T-cell (primary cell): ENCODE measurements at regions not wholly inside any gene's neighbourhood (a gene's known extent, or its start where the extent isn't known, plus 50 kb on each side); places are given as distances from the start of the nearest gene placed in this dataset.

Experiments used
- ATAC-seq, 4 experiments: fragments of 200-7000 bp in 3 of 4; fragments of 150-1000 bp in 1 of 4; cut with Tn5 transposase; replicated peaks in 1 of 4; 1 replicate in 3 of 4; 2 replicates in 1 of 4; pipeline ENCODE4 v1.10.0; 2021; ENCODE audit warnings: moderate library complexity in 3 of 4, mild to moderate bottlenecking in 2 of 4, moderate number of reproducible peaks in 1 of 4
- CTCF ChIA-PET, 2 donors: fragments of 300-600 bp; sonication (Branson Sonifier 250); formaldehyde crosslinking; loops; one replicate each; lab custom pipeline; 2022; ENCODE audit warnings: antibody characterized with exemption in 2 of 2; lab: Charles Lee
- POLR2A ChIA-PET, 2 donors: fragments of 300-600 bp; sonication (Branson Sonifier 250); formaldehyde crosslinking; loops; one replicate each; lab custom pipeline; 2022; ENCODE audit warnings: antibody characterized with exemption in 2 of 2; lab: Charles Lee
- DNase-seq, 35 experiments: peaks; one replicate each; pipeline versions ENCODE4 v3.0.0 to v3.0.0-alpha.2; 2013 to 2023
- H3K27ac ChIP-seq: one replicate; pipeline ENCODE4 v1.5.1; 2013; ENCODE audit warnings: low read length
- H3K27me3 ChIP-seq, 2 experiments: replicated peaks in 1 of 2; 1 replicate in 1 of 2; 2 replicates in 1 of 2; pipeline versions ENCODE4 v1.6.1 to v1.7.0; 2013; ENCODE audit warnings: low read length in 1 of 2, mixed read lengths in 1 of 2; ENCODE audit not compliant: control insufficient read depth in 2 of 2, insufficient read depth in 2 of 2; ENCODE audit errors: extremely low read depth in 1 of 2
- H3K36me3 ChIP-seq, 2 donors: 1 replicate in 1 of 2; 2 replicates in 1 of 2; pipeline versions ENCODE4 v1.6.1 to v1.7.0; 2013; ENCODE audit warnings: low read length in 1 of 2; ENCODE audit not compliant: control insufficient read depth in 2 of 2, insufficient read depth in 1 of 2; ENCODE audit errors: extremely low read depth in 1 of 2
- H3K4me1 ChIP-seq, 2 experiments: 1 replicate in 1 of 2; 2 replicates in 1 of 2; pipeline versions ENCODE4 v1.6.1 to v1.7.0; 2013; ENCODE audit warnings: low read length in 2 of 2, mixed read lengths in 1 of 2; ENCODE audit not compliant: insufficient read depth in 2 of 2, control insufficient read depth in 1 of 2; ENCODE audit errors: extremely low read depth in 1 of 2
- H3K4me3 ChIP-seq, 2 donors: 1 replicate in 1 of 2; 2 replicates in 1 of 2; pipeline versions ENCODE4 v1.5.1 to v1.7.0; 2013; ENCODE audit warnings: mild to moderate bottlenecking in 2 of 2, low read length in 1 of 2, moderate library complexity in 1 of 2; ENCODE audit not compliant: control insufficient read depth in 1 of 2; ENCODE audit errors: extremely low read depth in 1 of 2
- H3K9me3 ChIP-seq: 2 replicates; pipeline ENCODE4 v1.7.0; 2013
- H3K27ac Mint-ChIP-seq, 2 donors: one replicate each; pipeline ENCODE4 v1.8.0; 2020 to 2021; ENCODE audit warnings: mild to moderate bottlenecking in 2 of 2, mixed read lengths in 2 of 2
- H3K27me3 Mint-ChIP-seq, 2 donors: one replicate each; pipeline ENCODE4 v1.8.0; 2021 to 2022; ENCODE audit warnings: mixed read lengths in 2 of 2
- H3K36me3 Mint-ChIP-seq: one replicate; pipeline ENCODE4 v1.8.0; 2021; ENCODE audit warnings: mixed read lengths
- H3K4me1 Mint-ChIP-seq, 3 donors: one replicate each; pipeline ENCODE4 v1.8.0; 2020 to 2022; ENCODE audit warnings: mixed read lengths in 3 of 3, mild to moderate bottlenecking in 1 of 3
- H3K4me3 Mint-ChIP-seq, 3 donors: one replicate each; pipeline ENCODE4 v1.8.0; 2020 to 2022; ENCODE audit warnings: mild to moderate bottlenecking in 3 of 3, mixed read lengths in 3 of 3, moderate library complexity in 3 of 3
- H3K9me3 Mint-ChIP-seq, 3 donors: one replicate each; pipeline ENCODE4 v1.8.0; 2020 to 2022; ENCODE audit warnings: mixed read lengths in 3 of 3
- WGBS: methylation state at CpG from one replicate; pipeline ENCODE4 v1.1.5; 2013; ENCODE audit warnings: missing lambda C conversion rate; ENCODE audit not compliant: insufficient coverage; 5-methylcytosine and 5-hydroxymethylcytosine counted together

GRCh38 chr20:59515013-59515905, 89.1 kb upstream of the PHACTR3 start:
- ATAC-seq = no peak

GRCh38 chr20:59515906-59516209, 88.5 kb upstream of the PHACTR3 start:
- 96% methylated on average over 3 of the region's 3 CpGs for WGBS
- H3K4me3 ChIP-seq = no peak overlapping the region
- DNase-seq (no peak), ATAC-seq (no peak)
- Mint-ChIP-seq H3K36me3 (no peaks in the 10 kb centered on the region), H3K27me3 (peaks cover 65 to 70% of the 10 kb centered on the region in 2 donors), H3K9me3 (no peaks in the 10 kb centered on the region), H3K27ac (no peak overlapping the region), H3K4me3 (no peak overlapping the region), H3K4me1 (peaks cover 0 to 2% (median 0%) of the 10 kb centered on the region in 3 donors)
- H3K27ac ChIP-seq = no peak overlapping the region
- ChIA-PET POLR2A (no interaction called here), CTCF (no interaction called here)
- no peaks in the 10 kb centered on the region for H3K4me1 ChIP-seq
- peaks cover 2 to 49% of the 10 kb centered on the region in 2 experiments for H3K27me3 ChIP-seq
- H3K36me3 ChIP-seq = no peaks in the 10 kb centered on the region
- no peaks in the 10 kb centered on the region for H3K9me3 ChIP-seq

More at GRCh38 chr20:59515013-59515905, 89.1 kb upstream of the PHACTR3 start:
- H3K36me3 ChIP-seq = no peaks in the 10 kb centered on the region
- WGBS = 36% methylated on average over 27 of the region's 32 CpGs
- Mint-ChIP-seq H3K4me1 (peaks cover 0 to 2% (median 0%) of the 10 kb centered on the region in 3 donors), H3K27ac (no peak overlapping the region), H3K9me3 (no peaks in the 10 kb centered on the region), H3K27me3 (peaks cover 59 to 64% of the 10 kb centered on the region in 2 donors), H3K4me3 (no peak overlapping the region), H3K36me3 (no peaks in the 10 kb centered on the region)
- ChIA-PET POLR2A (no interaction called here), CTCF (no interaction called here)
- no peak overlapping the region for H3K27ac ChIP-seq
- H3K4me1 ChIP-seq = no peaks in the 10 kb centered on the region
- H3K27me3 ChIP-seq = peaks cover 2 to 47% of the 10 kb centered on the region in 2 experiments
- H3K4me3 ChIP-seq = no peak overlapping the region
- peak in 1 of 35 experiments; percentile 7 for DNase-seq
- H3K9me3 ChIP-seq = no peaks in the 10 kb centered on the region

DNA sequence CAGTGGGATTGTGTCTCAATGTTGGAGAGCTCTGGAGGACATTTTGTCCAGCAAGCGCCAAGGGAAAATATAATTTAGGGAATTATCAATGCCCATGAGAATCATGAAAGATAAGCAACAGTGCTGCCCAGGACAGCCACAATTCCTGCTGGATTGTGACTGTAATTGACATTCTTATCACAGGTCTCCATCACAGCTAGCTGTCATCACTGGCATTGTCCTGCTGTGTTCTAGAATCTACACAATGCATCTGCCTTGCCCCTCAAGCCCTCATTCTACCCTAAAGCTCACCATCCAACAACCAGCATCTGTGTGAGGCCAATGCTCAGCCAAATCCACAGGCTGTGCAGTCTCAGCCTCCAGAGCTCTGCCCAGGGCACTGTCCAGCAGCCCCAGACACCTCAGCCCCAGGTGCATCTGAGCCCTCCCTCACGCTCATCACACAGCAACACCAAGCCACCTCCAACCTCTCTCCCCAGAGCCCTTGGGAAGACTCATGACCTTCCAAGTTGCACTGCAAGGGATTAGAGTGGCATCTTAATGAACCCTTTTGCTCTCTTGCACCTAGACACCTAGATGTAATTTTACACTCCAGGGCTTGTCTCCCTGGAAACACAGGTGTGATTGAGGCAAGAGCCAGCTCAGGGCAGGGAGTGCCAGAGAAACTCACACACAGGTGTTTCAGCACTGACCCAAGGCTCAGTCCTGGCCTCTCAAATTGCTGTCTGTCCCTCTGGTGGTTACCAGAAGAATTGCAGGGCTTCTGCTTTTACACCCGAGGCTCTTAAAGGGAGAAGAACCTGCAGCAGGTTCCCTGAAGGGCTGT, 85.2 kb upstream of the PHACTR3 start:
- no peaks in the 10 kb centered on the region for H3K4me1 ChIP-seq

DNA sequence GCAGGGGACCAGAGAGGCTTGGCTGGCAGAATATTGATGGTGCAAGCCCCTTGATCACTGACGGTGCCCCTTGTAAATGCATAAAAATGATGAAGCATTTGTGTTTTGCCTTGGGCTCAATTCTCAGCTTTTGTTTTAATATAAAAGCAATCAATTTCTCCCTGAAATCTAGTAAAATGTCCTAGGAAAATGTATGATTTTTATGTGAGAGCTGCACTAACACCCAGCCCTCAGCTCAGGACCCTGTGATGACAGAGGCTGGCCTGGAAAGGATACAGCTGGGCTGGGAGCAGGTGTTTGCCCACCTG, 84.7 kb upstream of the PHACTR3 start:
- Histone ChIP-seq H3K27me3 (peaks cover 2 to 52% of the 10 kb centered on the region in 2 experiments), H3K9me3 (no peaks in the 10 kb centered on the region), H3K4me3 (no peak overlapping the region), H3K4me1 (no peaks in the 10 kb centered on the region), H3K27ac (no peak overlapping the region), H3K36me3 (no peaks in the 10 kb centered on the region)
- POLR2A ChIA-PET = no interaction called here
- CTCF ChIA-PET = no interaction called here
- Mint-ChIP-seq H3K36me3 (no peaks in the 10 kb centered on the region), H3K27ac (no peak overlapping the region), H3K27me3 (peaks cover 61 to 84% of the 10 kb centered on the region in 2 donors), H3K9me3 (no peaks in the 10 kb centered on the region), H3K4me3 (no peak overlapping the region), H3K4me1 (peaks cover 0 to 2% (median 0%) of the 10 kb centered on the region in 3 donors)
- DNase-seq = no peak
- no CpG with 5 or more reads among the region's 1 CpG for WGBS
- ATAC-seq = no peak

More for the DNA sequence above, 85.2 kb upstream of the PHACTR3 start:
- Histone ChIP-seq H3K9me3 (no peaks in the 10 kb centered on the region), H3K36me3 (no peaks in the 10 kb centered on the region), H3K27me3 (peaks cover 0 to 56% of the 10 kb centered on the region in 2 experiments), H3K4me3 (no peak overlapping the region), H3K27ac (no peak overlapping the region)
- peak in 11 of 35 experiments; percentile 8 to 53 (median 12) for DNase-seq
- POLR2A ChIA-PET = no interaction called here
- no peak overlapping the region for H3K4me3 Mint-ChIP-seq
- H3K36me3 Mint-ChIP-seq = no peaks in the 10 kb centered on the region
- 22% methylated on average over 1 of the region's 3 CpGs for WGBS
- H3K4me1 Mint-ChIP-seq = peaks cover 0 to 2% (median 0%) of the 10 kb centered on the region in 3 donors
- CTCF ChIA-PET = no interaction called here
- H3K9me3 Mint-ChIP-seq = no peaks in the 10 kb centered on the region
- no peak overlapping the region for H3K27ac Mint-ChIP-seq
- ATAC-seq = peak; percentile 40 to 66 (median 55)
- H3K27me3 Mint-ChIP-seq = peaks cover 57 to 84% of the 10 kb centered on the region in 2 donors

- POLR2A ChIA-PET = no interaction called here
- Histone ChIP-seq H3K27me3 (peaks cover 2 to 47% of the 10 kb centered on the region in 2 experiments), H3K4me3 (no peak overlapping the region), H3K36me3 (no peaks in the 10 kb centered on the region), H3K27ac (no peak overlapping the region), H3K4me1 (peaks cover 0 to 5% of the 10 kb centered on the region in 2 experiments), H3K9me3 (no peaks in the 10 kb centered on the region)
- H3K27me3 Mint-ChIP-seq = peaks cover 61 to 82% of the 10 kb centered on the region in 2 donors
- WGBS = no CpG with 5 or more reads among the region's 2 CpGs
- no peaks in the 10 kb centered on the region for H3K36me3 Mint-ChIP-seq
- H3K9me3 Mint-ChIP-seq = no peaks in the 10 kb centered on the region
- H3K27ac Mint-ChIP-seq = no peak overlapping the region
- no peak overlapping the region for H3K4me3 Mint-ChIP-seq
- DNase-seq (no peak), ATAC-seq (no peak)
- CTCF ChIA-PET = no interaction called here
- H3K4me1 Mint-ChIP-seq = peaks cover 0 to 4% (median 2%) of the 10 kb centered on the region in 3 donors
Measured at GRCh38 chr20:59520814-59521213, 83.5 kb upstream of the PHACTR3 start.

DNA sequence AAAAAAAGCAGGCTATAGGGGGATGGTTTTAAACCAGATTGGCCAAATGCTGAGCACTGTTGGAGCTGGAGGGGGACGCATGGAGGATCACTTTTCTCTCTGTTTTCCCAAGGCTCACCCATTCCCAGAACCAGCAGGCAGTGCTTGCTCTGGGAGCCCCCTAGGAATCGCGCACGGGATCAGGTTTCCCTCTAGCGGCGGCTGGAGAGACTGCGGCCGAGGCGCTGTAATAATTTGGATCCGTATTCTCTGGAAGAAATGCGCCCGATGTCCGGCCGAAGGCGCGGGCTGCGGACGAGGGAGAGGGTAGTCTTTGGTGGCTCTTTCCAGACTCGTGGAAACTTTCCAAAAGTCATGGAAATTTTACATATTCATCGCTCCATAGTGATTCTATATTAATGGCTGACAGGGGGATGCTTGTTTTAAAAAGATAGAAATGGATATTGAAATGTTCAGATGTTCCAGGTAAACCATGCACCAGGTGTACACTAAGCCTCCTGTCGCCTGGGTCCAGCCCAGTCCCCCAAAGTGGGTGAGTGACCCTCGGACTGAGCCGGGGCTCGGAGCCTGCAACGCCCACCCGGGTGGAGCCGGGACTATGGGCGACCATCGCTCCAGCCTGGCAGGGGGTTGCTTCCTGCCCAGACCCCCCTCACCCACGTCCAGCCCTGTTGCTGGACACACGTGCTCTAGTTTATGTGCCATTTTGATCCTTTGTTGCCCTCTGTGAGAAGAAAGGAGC, 78.7 kb upstream of the PHACTR3 start:
- Histone ChIP-seq H3K9me3 (no peaks in the 10 kb centered on the region), H3K4me3 (no peak overlapping the region), H3K36me3 (no peaks in the 10 kb centered on the region), H3K4me1 (peaks cover 0 to 6% of the 10 kb centered on the region in 2 experiments), H3K27me3 (peaks cover 7 to 31% of the 10 kb centered on the region in 2 experiments), H3K27ac (no peak overlapping the region)
- ChIA-PET POLR2A (no interaction called here), CTCF (no interaction called here)
- Mint-ChIP-seq H3K36me3 (no peaks in the 10 kb centered on the region), H3K4me1 (peaks cover 0 to 4% (median 2%) of the 10 kb centered on the region in 3 donors), H3K4me3 (no peak overlapping the region), H3K27ac (no peak overlapping the region), H3K9me3 (no peaks in the 10 kb centered on the region), H3K27me3 (peaks cover 39 to 74% of the 10 kb centered on the region in 2 donors)
- 15% methylated on average over 15 of the region's 31 CpGs for WGBS
- DNase-seq (peak in 7 of 35 experiments; percentile 2 to 12 (median 8)), ATAC-seq (no peak)
